ENCODE measurements at regions not wholly inside any gene's neighbourhood (a gene's known extent, or its start where the extent isn't known, plus 50 kb on each side); places are given as distances from the start of the nearest gene placed in this dataset.

- TF ChIP-seq BACH2 (CRISPR knock-in tag; IDR thresholded peaks at IDR 0.05; ENCODE audit: borderline replicate concordance): no peak
- TF ChIP-seq GLIS3 (CRISPR knock-in tag; IDR thresholded peaks at IDR 0.05): no peak
- no peak for TF ChIP-seq ZNF565 (CRISPR knock-in tag; conservative IDR thresholded peaks at IDR 0.05; ENCODE audit: low read depth)
- TF ChIP-seq ZNF70 (CRISPR knock-in tag; IDR thresholded peaks at IDR 0.05): no peak
- TF ChIP-seq, protein P1, sequence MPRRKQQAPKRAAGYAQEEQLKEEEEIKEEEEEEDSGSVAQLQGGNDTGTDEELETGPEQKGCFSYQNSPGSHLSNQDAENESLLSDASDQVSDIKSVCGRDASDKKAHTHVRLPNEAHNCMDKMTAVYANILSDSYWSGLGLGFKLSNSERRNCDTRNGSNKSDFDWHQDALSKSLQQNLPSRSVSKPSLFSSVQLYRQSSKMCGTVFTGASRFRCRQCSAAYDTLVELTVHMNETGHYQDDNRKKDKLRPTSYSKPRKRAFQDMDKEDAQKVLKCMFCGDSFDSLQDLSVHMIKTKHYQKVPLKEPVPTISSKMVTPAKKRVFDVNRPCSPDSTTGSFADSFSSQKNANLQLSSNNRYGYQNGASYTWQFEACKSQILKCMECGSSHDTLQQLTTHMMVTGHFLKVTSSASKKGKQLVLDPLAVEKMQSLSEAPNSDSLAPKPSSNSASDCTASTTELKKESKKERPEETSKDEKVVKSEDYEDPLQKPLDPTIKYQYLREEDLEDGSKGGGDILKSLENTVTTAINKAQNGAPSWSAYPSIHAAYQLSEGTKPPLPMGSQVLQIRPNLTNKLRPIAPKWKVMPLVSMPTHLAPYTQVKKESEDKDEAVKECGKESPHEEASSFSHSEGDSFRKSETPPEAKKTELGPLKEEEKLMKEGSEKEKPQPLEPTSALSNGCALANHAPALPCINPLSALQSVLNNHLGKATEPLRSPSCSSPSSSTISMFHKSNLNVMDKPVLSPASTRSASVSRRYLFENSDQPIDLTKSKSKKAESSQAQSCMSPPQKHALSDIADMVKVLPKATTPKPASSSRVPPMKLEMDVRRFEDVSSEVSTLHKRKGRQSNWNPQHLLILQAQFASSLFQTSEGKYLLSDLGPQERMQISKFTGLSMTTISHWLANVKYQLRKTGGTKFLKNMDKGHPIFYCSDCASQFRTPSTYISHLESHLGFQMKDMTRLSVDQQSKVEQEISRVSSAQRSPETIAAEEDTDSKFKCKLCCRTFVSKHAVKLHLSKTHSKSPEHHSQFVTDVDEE (CRISPR knock-in tag; IDR thresholded peaks at IDR 0.05): no peak
- no peak for TF ChIP-seq ZC3H10 (CRISPR knock-in tag; IDR thresholded peaks at IDR 0.05)
- no peak for TF ChIP-seq TCF4 (CRISPR knock-in tag; IDR thresholded peaks at IDR 0.05; ENCODE audit: borderline replicate concordance)
- TF ChIP-seq TOX (CRISPR knock-in tag; IDR thresholded peaks at IDR 0.05; ENCODE audit: borderline replicate concordance): no peak
- TF ChIP-seq OSR1 (CRISPR knock-in tag; IDR thresholded peaks at IDR 0.05): no peak
- TF ChIP-seq, protein P2, sequence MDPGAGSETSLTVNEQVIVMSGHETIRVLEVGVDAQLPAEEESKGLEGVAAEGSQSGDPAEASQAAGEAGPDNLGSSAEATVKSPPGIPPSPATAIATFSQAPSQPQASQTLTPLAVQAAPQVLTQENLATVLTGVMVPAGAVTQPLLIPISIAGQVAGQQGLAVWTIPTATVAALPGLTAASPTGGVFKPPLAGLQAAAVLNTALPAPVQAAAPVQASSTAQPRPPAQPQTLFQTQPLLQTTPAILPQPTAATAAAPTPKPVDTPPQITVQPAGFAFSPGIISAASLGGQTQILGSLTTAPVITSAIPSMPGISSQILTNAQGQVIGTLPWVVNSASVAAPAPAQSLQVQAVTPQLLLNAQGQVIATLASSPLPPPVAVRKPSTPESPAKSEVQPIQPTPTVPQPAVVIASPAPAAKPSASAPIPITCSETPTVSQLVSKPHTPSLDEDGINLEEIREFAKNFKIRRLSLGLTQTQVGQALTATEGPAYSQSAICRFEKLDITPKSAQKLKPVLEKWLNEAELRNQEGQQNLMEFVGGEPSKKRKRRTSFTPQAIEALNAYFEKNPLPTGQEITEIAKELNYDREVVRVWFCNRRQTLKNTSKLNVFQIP (CRISPR knock-in tag; IDR thresholded peaks at IDR 0.05; ENCODE audit: borderline replicate concordance, low read depth): no peak
- ATAC-seq: no peak
Observed at GRCh38 chr17:422196-422930, 69.8 kb upstream of the RPH3AL start.

DNA sequence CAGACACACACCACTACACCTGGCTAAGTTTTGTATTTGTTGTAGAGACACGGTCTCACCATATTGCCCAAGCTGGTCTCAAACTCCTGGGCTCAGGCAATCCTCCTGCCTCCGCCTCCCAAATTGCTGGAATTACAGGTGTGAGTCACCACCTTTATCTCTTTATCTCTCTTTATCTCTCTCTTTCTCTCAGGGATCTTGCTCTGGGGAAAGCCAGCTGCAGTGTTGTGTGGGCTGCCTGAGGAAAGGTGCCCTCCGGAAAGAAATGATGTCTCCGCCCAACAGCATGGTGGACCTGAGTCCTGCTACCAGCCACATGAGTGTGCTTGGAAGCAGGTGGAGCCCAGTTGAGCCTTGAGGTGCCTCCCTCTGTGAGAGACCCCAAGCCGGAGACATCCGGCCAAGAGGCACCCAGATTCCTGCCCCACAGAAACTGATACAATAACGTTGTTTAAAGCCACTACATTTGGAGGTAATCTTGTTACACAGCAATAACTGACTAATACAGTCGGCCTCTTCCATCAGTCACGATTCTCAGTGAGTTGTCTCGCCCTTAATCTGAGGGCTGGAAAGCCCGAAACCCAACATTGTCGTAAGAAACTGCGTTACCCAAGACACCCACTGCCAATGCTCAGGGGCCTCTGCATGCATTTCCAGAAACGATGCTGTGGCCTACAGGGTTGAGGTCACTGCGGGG lies 68.0 kb upstream of the RPH3AL start:
- no peak for ATAC-seq
- no peak for TF ChIP-seq ARNTL (CRISPR knock-in tag; IDR thresholded peaks at IDR 0.05; ENCODE audit: borderline replicate concordance, low read depth)
- TF ChIP-seq, protein P3, sequence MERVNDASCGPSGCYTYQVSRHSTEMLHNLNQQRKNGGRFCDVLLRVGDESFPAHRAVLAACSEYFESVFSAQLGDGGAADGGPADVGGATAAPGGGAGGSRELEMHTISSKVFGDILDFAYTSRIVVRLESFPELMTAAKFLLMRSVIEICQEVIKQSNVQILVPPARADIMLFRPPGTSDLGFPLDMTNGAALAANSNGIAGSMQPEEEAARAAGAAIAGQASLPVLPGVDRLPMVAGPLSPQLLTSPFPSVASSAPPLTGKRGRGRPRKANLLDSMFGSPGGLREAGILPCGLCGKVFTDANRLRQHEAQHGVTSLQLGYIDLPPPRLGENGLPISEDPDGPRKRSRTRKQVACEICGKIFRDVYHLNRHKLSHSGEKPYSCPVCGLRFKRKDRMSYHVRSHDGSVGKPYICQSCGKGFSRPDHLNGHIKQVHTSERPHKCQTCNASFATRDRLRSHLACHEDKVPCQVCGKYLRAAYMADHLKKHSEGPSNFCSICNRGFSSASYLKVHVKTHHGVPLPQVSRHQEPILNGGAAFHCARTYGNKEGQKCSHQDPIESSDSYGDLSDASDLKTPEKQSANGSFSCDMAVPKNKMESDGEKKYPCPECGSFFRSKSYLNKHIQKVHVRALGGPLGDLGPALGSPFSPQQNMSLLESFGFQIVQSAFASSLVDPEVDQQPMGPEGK (CRISPR knock-in tag; IDR thresholded peaks at IDR 0.05; ENCODE audit: borderline replicate concordance): no peak
- no peak for TF ChIP-seq BACH2 (CRISPR knock-in tag; IDR thresholded peaks at IDR 0.05; ENCODE audit: borderline replicate concordance)
- no peak for TF ChIP-seq SNAI2 (CRISPR knock-in tag; IDR thresholded peaks at IDR 0.05)
- TF ChIP-seq ZNF8 (CRISPR knock-in tag; IDR thresholded peaks at IDR 0.05): no peak
- TF ChIP-seq ESRRG (CRISPR knock-in tag; IDR thresholded peaks at IDR 0.05): no peak
- TF ChIP-seq, protein P1 (CRISPR knock-in tag; IDR thresholded peaks at IDR 0.05): no peak

DNA sequence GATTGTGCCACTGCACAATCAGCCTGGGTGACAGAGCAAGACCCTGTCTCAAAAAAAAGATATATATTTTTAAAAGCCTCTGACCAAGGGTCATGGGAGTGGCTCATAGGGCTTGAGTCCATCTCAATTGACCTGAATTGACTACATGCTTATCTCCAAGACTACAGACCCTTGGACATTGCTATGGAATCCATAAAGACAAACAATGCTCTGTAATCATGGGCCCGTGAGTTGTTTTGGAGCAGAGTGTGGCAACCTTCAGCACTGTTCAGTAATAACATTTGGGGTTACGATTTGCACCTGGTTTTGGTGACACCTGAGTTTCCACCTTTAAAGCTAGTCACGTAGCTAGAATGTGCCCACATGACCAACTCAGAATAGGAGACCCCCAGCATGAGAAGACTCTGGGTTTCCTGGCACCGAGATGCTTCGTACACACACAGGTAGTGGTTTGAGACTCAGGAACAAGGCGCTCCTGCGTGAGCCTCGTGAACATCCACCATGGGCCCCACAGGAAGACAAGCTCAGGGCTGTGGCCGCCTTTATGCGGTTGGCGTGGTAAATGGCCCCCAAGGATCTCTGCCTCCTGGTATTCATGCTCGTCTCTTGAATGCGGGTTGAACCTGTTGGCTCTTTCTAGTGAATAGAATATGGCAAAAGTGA lies 66.6 kb upstream of the RPH3AL start:
- no peak for ATAC-seq
- TF ChIP-seq ZFP30 (CRISPR knock-in tag; IDR thresholded peaks at IDR 0.05): no peak
- TF ChIP-seq RARB (CRISPR knock-in tag; IDR thresholded peaks at IDR 0.05): no peak
- no peak for TF ChIP-seq ZNF70 (CRISPR knock-in tag; IDR thresholded peaks at IDR 0.05)
- TF ChIP-seq ESRRG (CRISPR knock-in tag; IDR thresholded peaks at IDR 0.05): no peak
- no peak for TF ChIP-seq ISL1 (CRISPR knock-in tag; IDR thresholded peaks at IDR 0.05)
- TF ChIP-seq ZC3H10 (CRISPR knock-in tag; IDR thresholded peaks at IDR 0.05): no peak
- TF ChIP-seq, protein P3 (CRISPR knock-in tag; IDR thresholded peaks at IDR 0.05; ENCODE audit: borderline replicate concordance): no peak
- TF ChIP-seq ZFP3 (CRISPR knock-in tag; IDR thresholded peaks at IDR 0.05): no peak
- no peak for TF ChIP-seq BACH2 (CRISPR knock-in tag; IDR thresholded peaks at IDR 0.05; ENCODE audit: borderline replicate concordance)

All from SK-N-SH treated with all-trans-retinoic acid at 6 μM for 48 hours (cell line).